ENCODE measurements at regions not wholly inside any gene's neighbourhood (a gene's known extent, or its start where the extent isn't known, plus 50 kb on each side); places are given as distances from the start of the nearest gene placed in this dataset.

- TF ChIP-seq CTCF (IDR thresholded peaks at IDR 0.05 in 2 of 3, conservative IDR thresholded peaks at IDR 0.05 in 1 of 3; ENCODE audit: borderline replicate concordance in 1 of 3, insufficient read depth in 1 of 3, low read depth in 2 of 3, low read length in 2 of 3): no peak
- no peak for TF ChIP-seq SRF (IDR thresholded peaks at IDR 0.05; ENCODE audit: low read depth)
- TF ChIP-seq FOSL1 (IDR thresholded peaks at IDR 0.05; ENCODE audit: low read depth): no peak
These were observed 460.5 kb upstream of the MYT1L start (continued) for GRCh38 chr2:2791606-2792005.

GRCh38 chr2:2791031-2791430, 460.0 kb upstream of the MYT1L start:
- Histone ChIP-seq H3K27me3 (ENCODE audit: insufficient read depth, low read length) (peaks cover 10% of the 10 kb centered on the region; the same call in 1 of the 2 replicates), H3K4me2 (ENCODE audit: low read length) (no peak overlapping the region), H3K9me3 (ENCODE audit: control insufficient read depth in 1 of 2, insufficient read depth in 1 of 2, low read depth in 1 of 2, low read length in 2 of 2) (no peaks in the 10 kb centered on the region), H3K9ac (ENCODE audit: low read length) (no peak overlapping the region), H2AFZ (ENCODE audit: low read depth, low read length, poor library complexity, severe bottlenecking) (no peak overlapping the region), H3K79me2 (ENCODE audit: insufficient read depth, low read length) (no peaks in the 10 kb centered on the region), H3K9me2 (ENCODE audit: insufficient read depth) (no peaks in the 10 kb centered on the region), H3K4me3 (replicated peaks in 1 of 2; ENCODE audit: low read depth in 1 of 2, low read length in 2 of 2) (no peak overlapping the region), H3K27ac (ENCODE audit: low read depth, low read length) (no peak overlapping the region), H3K4me1 (ENCODE audit: control insufficient read depth in 1 of 2, insufficient read depth in 2 of 2, low read length in 2 of 2) (no peaks in the 10 kb centered on the region), H4K20me1 (ENCODE audit: insufficient read depth) (no peaks in the 10 kb centered on the region), H3K36me3 (ENCODE audit: control insufficient read depth in 1 of 2, insufficient read depth in 2 of 2, low read length in 2 of 2) (no peaks in the 10 kb centered on the region)
- DNase-seq (ENCODE audit: low read depth, low spot score) (no peak), ATAC-seq (no peak)
- no TSS peak for BruUV-seq (replicated peaks)
- intact Hi-C loops (cut with micrococcal nuclease): no loop called here
- TF ChIP-seq SP1 (IDR thresholded peaks at IDR 0.05; ENCODE audit: low read depth) (no peak), TCF7L2 (IDR thresholded peaks at IDR 0.05; ENCODE audit: borderline replicate concordance, extremely low read depth, insufficient read depth, insufficient read length) (no peak), FOSL1 (IDR thresholded peaks at IDR 0.05; ENCODE audit: low read depth) (no peak)
- RAD21 ChIA-PET (ENCODE audit: low non-redundant PET in 1 of 2, low total read pairs in 2 of 2, uncharacterized antibody in 2 of 2, unreplicated experiment in 2 of 2): no interaction called here
- CTCF ChIA-PET: no interaction called here
- POLR2A ChIA-PET: no interaction called here

- Histone ChIP-seq H3K4me3 (replicated peaks in 1 of 2; ENCODE audit: low read depth in 1 of 2, low read length in 2 of 2) (no peak overlapping the region), H4K20me1 (ENCODE audit: insufficient read depth) (no peaks in the 10 kb centered on the region), H3K27ac (ENCODE audit: low read depth, low read length) (no peak overlapping the region), H3K27me3 (ENCODE audit: insufficient read depth, low read length) (peaks cover 12% of the 10 kb centered on the region; the same call in 1 of the 2 replicates), H3K36me3 (ENCODE audit: control insufficient read depth in 1 of 2, insufficient read depth in 2 of 2, low read length in 2 of 2) (no peaks in the 10 kb centered on the region), H3K9me2 (ENCODE audit: insufficient read depth) (no peaks in the 10 kb centered on the region), H3K9ac (ENCODE audit: low read length) (no peak overlapping the region), H3K79me2 (ENCODE audit: insufficient read depth, low read length) (no peaks in the 10 kb centered on the region), H3K4me2 (ENCODE audit: low read length) (no peak overlapping the region), H3K9me3 (ENCODE audit: control insufficient read depth in 1 of 2, insufficient read depth in 1 of 2, low read depth in 1 of 2, low read length in 2 of 2) (no peaks in the 10 kb centered on the region), H3K4me1 (ENCODE audit: control insufficient read depth in 1 of 2, insufficient read depth in 2 of 2, low read length in 2 of 2) (no peaks in the 10 kb centered on the region), H2AFZ (ENCODE audit: low read depth, low read length, poor library complexity, severe bottlenecking) (no peak overlapping the region)
- ChIA-PET CTCF (no interaction called here), RAD21 (ENCODE audit: low non-redundant PET in 1 of 2, low total read pairs in 2 of 2, uncharacterized antibody in 2 of 2, unreplicated experiment in 2 of 2) (no interaction called here), POLR2A (no interaction called here)
- intact Hi-C loops (cut with micrococcal nuclease): no loop called here
- no TSS peak for BruUV-seq (replicated peaks)
- ATAC-seq: no peak
- no peak for DNase-seq (ENCODE audit: low read depth, low spot score)
- TF ChIP-seq SP1 (IDR thresholded peaks at IDR 0.05; ENCODE audit: low read depth): no peak
- no peak for TF ChIP-seq FOSL1 (IDR thresholded peaks at IDR 0.05; ENCODE audit: low read depth)
- no peak for TF ChIP-seq POLR2A (IDR thresholded peaks at IDR 0.05; ENCODE audit: borderline replicate concordance, extremely low read depth, insufficient read depth, insufficient read length)
- TF ChIP-seq CTCF (IDR thresholded peaks at IDR 0.05 in 2 of 3, conservative IDR thresholded peaks at IDR 0.05 in 1 of 3; ENCODE audit: borderline replicate concordance in 1 of 3, insufficient read depth in 1 of 3, low read depth in 2 of 3, low read length in 2 of 3): no peak
- TF ChIP-seq CBX3 (IDR thresholded peaks at IDR 0.05; ENCODE audit: low read depth): no peak
- TF ChIP-seq ELF1 (IDR thresholded peaks at IDR 0.05; ENCODE audit: borderline replicate concordance, low read depth): no peak
- no peak for TF ChIP-seq SRF (IDR thresholded peaks at IDR 0.05; ENCODE audit: low read depth)
- no peak for TF ChIP-seq POLR2AphosphoS5 (IDR thresholded peaks at IDR 0.05; ENCODE audit: low read depth, low read length)
- TF ChIP-seq, protein P1, sequence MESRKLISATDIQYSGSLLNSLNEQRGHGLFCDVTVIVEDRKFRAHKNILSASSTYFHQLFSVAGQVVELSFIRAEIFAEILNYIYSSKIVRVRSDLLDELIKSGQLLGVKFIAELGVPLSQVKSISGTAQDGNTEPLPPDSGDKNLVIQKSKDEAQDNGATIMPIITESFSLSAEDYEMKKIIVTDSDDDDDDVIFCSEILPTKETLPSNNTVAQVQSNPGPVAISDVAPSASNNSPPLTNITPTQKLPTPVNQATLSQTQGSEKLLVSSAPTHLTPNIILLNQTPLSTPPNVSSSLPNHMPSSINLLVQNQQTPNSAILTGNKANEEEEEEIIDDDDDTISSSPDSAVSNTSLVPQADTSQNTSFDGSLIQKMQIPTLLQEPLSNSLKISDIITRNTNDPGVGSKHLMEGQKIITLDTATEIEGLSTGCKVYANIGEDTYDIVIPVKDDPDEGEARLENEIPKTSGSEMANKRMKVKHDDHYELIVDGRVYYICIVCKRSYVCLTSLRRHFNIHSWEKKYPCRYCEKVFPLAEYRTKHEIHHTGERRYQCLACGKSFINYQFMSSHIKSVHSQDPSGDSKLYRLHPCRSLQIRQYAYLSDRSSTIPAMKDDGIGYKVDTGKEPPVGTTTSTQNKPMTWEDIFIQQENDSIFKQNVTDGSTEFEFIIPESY (IDR thresholded peaks at IDR 0.05; ENCODE audit: extremely low read depth, insufficient replicate concordance, low read length): no peak
- no peak for TF ChIP-seq ZNF274 (IDR thresholded peaks at IDR 0.05; ENCODE audit: low read depth, low read length)
- no peak for TF ChIP-seq EGR1 (IDR thresholded peaks at IDR 0.05; ENCODE audit: low read depth)
These were observed 457.0 kb upstream of the MYT1L start for GRCh38 chr2:2788076-2788475.

Measured in HCT116 (cell line).